Transverse colon (tissue), 4 donors: ENCODE measurements at regions not wholly inside any gene's neighbourhood (a gene's known extent, or its start where the extent isn't known, plus 50 kb on each side); places are given as distances from the start of the nearest gene placed in this dataset.

Experiments used
- DNase-seq: peaks from one replicate; pipeline ENCODE4 v3.0.0-alpha.2; 2019
- H3K27ac ChIP-seq, 4 donors: fragments of 200-600 bp; sonication (generic); 2 replicates each; pipeline ENCODE4 v1.5.1; 2016 to 2018; ENCODE audit warnings: inconsistent platforms in 4 of 4
- H3K27me3 ChIP-seq: fragments of 200-600 bp; sonication (generic); 2 replicates; pipeline ENCODE4 v1.5.1; 2017; ENCODE audit warnings: inconsistent platforms
- H3K36me3 ChIP-seq, 4 donors: fragments of 200-600 bp; sonication (generic); 2 replicates each; pipeline ENCODE4 v1.5.1; 2017 to 2019; ENCODE audit warnings: inconsistent platforms in 4 of 4
- H3K4me1 ChIP-seq, 4 donors: fragments of 200-600 bp; sonication (generic); 2 replicates each; pipeline ENCODE4 v1.5.1; 2017 to 2020; ENCODE audit warnings: inconsistent platforms in 4 of 4
- H3K4me3 ChIP-seq, 4 donors: fragments of 200-600 bp; sonication (generic); 1 replicate in 1 of 4; 2 replicates in 3 of 4; pipeline versions ENCODE4 v1.5.1 to v1.6.1; 2017 to 2019; ENCODE audit warnings: inconsistent platforms in 4 of 4
- H3K9me3 ChIP-seq, 2 donors: fragments of 200-600 bp; sonication (generic); 2 replicates each; pipeline ENCODE4 v1.5.1; 2017 to 2019; ENCODE audit warnings: inconsistent platforms in 2 of 2
- CTCF ChIP-seq, 5 experiments: fragments of 200-600 bp in 3 of 5; fragments of 450-650 bp in 2 of 5; sonication (generic) in 3 of 5; IDR thresholded peaks; 1 replicate in 2 of 5; 2 replicates in 3 of 5; pipeline ENCODE4 v1.5.1; 2016 to 2017; ENCODE audit warnings: antibody characterized with exemption in 5 of 5, inconsistent platforms in 3 of 5, mild to moderate bottlenecking in 2 of 5, moderate library complexity in 1 of 5
- EP300 ChIP-seq: sonication (generic); formaldehyde crosslinking; IDR thresholded peaks from one replicate; pipeline ENCODE4 v1.6.1; 2017; ENCODE audit warnings: antibody characterized with exemption, low read depth
- POLR2A ChIP-seq: fragments of 450-650 bp; IDR thresholded peaks from one replicate; pipeline ENCODE4 v1.6.1; 2016; ENCODE audit warnings: antibody characterized with exemption, mild to moderate bottlenecking, moderate library complexity
- POLR2AphosphoS5 ChIP-seq, 3 donors: sonication (generic); formaldehyde crosslinking; IDR thresholded peaks; one replicate each; pipeline ENCODE4 v1.6.1; 2016; ENCODE audit warnings: antibody characterized with exemption in 3 of 3
- WGBS, 2 donors: methylation state at CpG; one replicate each; pipeline ENCODE4 v1.1.5; 2018; ENCODE audit warnings: low coverage in 1 of 2; 5-methylcytosine and 5-hydroxymethylcytosine counted together
- in situ Hi-C, 4 donors: fragments of 200-750 bp; cut with MboI; loops; one replicate each; pipeline versions ENCODE4 v1.15.0 to v1.15.1; 2017; ENCODE audit warnings: low sequenced_read_pairs in 3 of 4, low pct_ligation_motif_present in 1 of 4, low pct_unique_long_range_greater_than_20kb in 1 of 4
- intact Hi-C: fragments of 100-400 bp; cut with DNase I; formaldehyde crosslinking; loops from one replicate; pipeline ENCODE4 v1.15.1; 2023; ENCODE audit warnings: low total_unique reads

DNA sequence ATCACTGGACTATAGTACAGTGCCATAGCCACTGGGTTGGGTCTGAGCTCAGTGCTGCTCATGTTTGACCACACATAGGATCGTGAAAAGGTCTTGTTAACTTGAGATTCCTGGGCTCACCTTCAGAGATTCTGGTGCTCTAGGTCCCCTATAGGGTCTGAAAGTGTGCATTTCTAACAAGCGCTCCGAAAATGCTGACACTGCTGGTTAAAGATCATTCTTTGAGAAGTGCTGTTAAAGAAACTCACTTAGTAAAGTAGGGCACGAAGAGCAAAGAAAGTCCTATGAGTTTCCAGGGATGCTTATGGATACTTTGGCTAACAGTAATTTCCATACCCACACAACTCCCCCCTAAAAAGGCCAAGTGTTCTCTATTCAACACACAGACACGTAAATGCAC, 108.1 kb upstream of the PAX6 start:
- H3K36me3 ChIP-seq, result no peaks in the 10 kb centered on the region
- no peaks in the 10 kb centered on the region for H3K4me1 ChIP-seq
- TF ChIP-seq POLR2A (no peak), CTCF (IDR thresholded peaks at IDR 0.05) (no peak), EP300 (no peak), POLR2AphosphoS5 (IDR thresholded peaks at IDR 0.05) (no peak)
- intact Hi-C loops (no loop called here), in situ Hi-C loops (no loop called here)
- no peak for DNase-seq
- H3K9me3 ChIP-seq, result no peaks in the 10 kb centered on the region
- no peaks in the 10 kb centered on the region for H3K27me3 ChIP-seq
- H3K27ac ChIP-seq, result no peak overlapping the region
- H3K4me3 ChIP-seq, result no peak overlapping the region
- WGBS, 2 donors, result 77 to 83% methylated on average over 4 to 5 of the region's 5 CpGs

DNA sequence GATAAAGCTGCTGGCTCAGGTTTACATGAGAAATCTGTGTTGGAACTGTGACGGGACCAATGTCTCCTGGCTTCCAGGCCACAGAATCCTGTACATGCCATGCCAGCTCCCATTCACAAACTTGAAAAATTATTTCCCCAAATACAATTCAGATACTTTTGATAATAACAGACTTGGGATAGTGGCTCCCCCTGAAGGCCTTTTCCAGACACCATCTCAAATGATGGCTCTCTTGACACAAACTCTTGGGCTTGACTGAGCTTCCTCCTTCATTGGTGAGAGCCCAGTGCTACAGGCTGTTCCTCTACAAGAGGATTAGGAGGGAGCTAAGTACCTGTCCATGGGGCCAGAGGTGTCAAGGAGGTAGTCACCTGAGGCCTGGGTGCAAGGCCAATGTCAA, 104.7 kb upstream of the PAX6 start:
- in situ Hi-C loops (no loop called here), intact Hi-C loops (no loop called here)
- no peak for DNase-seq
- no peaks in the 10 kb centered on the region for H3K36me3 ChIP-seq
- no peaks in the 10 kb centered on the region for H3K9me3 ChIP-seq
- no peak overlapping the region for H3K27ac ChIP-seq
- WGBS, 2 donors, result 90% methylated on average over 1 of the region's 1 CpG; no CpG with 5 or more reads in 1 of the 2 donors
- TF ChIP-seq CTCF (IDR thresholded peaks at IDR 0.05) (no peak), POLR2A (no peak)
- no peaks in the 10 kb centered on the region for H3K27me3 ChIP-seq
- no peak overlapping the region for H3K4me3 ChIP-seq
- H3K4me1 ChIP-seq, result no peaks in the 10 kb centered on the region

DNA sequence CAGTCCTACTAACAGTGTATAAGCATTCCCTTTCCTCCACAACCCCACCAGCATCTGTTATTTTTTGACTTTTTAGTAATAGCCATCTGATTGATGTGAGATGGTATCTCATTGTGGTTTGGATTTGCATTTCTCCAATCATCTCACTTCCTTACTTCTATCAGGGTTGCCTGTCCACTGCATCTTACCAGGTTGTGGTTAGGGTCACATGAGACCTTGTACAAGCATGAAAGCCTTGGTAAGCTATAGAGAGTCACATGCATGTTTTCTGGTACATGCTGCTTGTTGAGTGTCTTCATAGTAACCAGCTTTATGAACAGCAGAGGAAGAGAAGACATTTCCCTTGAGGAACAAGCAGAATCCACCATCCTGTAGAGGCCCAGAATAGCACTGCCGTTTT, 102.9 kb upstream of the PAX6 start:
- DNase-seq, result no peak
- in situ Hi-C loops (no loop called here), intact Hi-C loops (no loop called here)
- no peaks in the 10 kb centered on the region for H3K27me3 ChIP-seq
- H3K36me3 ChIP-seq, result no peaks in the 10 kb centered on the region
- H3K4me3 ChIP-seq, result no peak overlapping the region
- no peaks in the 10 kb centered on the region for H3K9me3 ChIP-seq
- no peaks in the 10 kb centered on the region for H3K4me1 ChIP-seq
- TF ChIP-seq POLR2A (no peak), EP300 (no peak), POLR2AphosphoS5 (IDR thresholded peaks at IDR 0.05) (no peak), CTCF (IDR thresholded peaks at IDR 0.05) (no peak)
- H3K27ac ChIP-seq, result no peak overlapping the region
- 67 to 88% methylated on average over 1 of the region's 1 CpG for WGBS, 2 donors

DNA sequence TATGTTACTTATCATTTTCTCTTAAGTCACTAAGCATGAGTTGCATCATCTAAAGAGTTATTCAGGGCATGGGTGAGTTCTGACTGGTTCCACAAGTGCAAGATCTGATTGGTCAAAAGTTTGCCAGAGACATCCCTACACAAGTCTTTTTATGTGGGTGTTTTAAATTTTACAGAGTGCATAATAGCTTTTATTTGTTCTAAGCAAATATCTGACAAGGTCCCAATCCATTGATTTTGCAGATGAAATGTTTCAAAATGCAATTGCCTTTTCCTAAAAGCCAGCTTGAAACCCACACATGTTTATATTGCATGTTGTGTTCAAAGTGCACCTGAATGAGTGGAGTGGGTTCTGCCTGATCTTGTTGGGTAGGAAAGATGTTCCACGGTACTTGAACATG, 101.7 kb upstream of the PAX6 start:
- Histone ChIP-seq H3K4me3 (no peak overlapping the region), H3K4me1 (no peaks in the 10 kb centered on the region), H3K27me3 (no peaks in the 10 kb centered on the region), H3K36me3 (no peaks in the 10 kb centered on the region), H3K9me3 (no peaks in the 10 kb centered on the region), H3K27ac (no peak overlapping the region)
- DNase-seq, result no peak
- no peak for TF ChIP-seq EP300
- TF ChIP-seq POLR2A, result no peak
- no peak for TF ChIP-seq POLR2AphosphoS5 (IDR thresholded peaks at IDR 0.05)
- no peak for TF ChIP-seq CTCF (IDR thresholded peaks at IDR 0.05)
- intact Hi-C loops, result no loop called here
- in situ Hi-C loops, result no loop called here
- WGBS, 2 donors, result 44% methylated on average over 1 of the region's 1 CpG; no CpG with 5 or more reads in 1 of the 2 donors
